Type B pancreatic cell (in vitro differentiated cells): ENCODE measurements at regions not wholly inside any gene's neighbourhood (a gene's known extent, or its start where the extent isn't known, plus 50 kb on each side); places are given as distances from the start of the nearest gene placed in this dataset.

ENCODE experiments used
- DNase-seq: peaks from one replicate; pipeline ENCODE4 v3.0.0; 2021; ENCODE audit warnings: mixed read lengths; ENCODE audit not compliant: unreplicated experiment; ENCODE audit errors: extremely low spot score
- H3K27ac Mint-ChIP-seq: 2 replicates; pipeline ENCODE4 v1.8.0; 2021; ENCODE audit warnings: mild to moderate bottlenecking, mixed read lengths
- H3K27me3 Mint-ChIP-seq: 2 replicates; pipeline ENCODE4 v1.8.0; 2021; ENCODE audit warnings: mixed read lengths
- H3K36me3 Mint-ChIP-seq: 2 replicates; pipeline ENCODE4 v1.8.0; 2021; ENCODE audit warnings: mixed read lengths
- H3K4me1 Mint-ChIP-seq: one replicate; pipeline ENCODE4 v1.8.0; 2021; ENCODE audit warnings: mixed read lengths; ENCODE audit not compliant: unreplicated experiment
- H3K4me3 Mint-ChIP-seq: 2 replicates; pipeline ENCODE4 v1.8.0; 2021; ENCODE audit warnings: mild to moderate bottlenecking, mixed read lengths
- H3K9me3 Mint-ChIP-seq: 2 replicates; pipeline ENCODE4 v1.8.0; 2021; ENCODE audit warnings: mixed read lengths
- TF ChIP-seq, protein P1 (sequence below): fragments of 200-600 bp; sonication (generic); conservative IDR thresholded peaks from 2 replicates; pipeline ENCODE4 v1.5.0; 2021; ENCODE audit warnings: antibody characterized with exemption, mild to moderate bottlenecking

DNA sequence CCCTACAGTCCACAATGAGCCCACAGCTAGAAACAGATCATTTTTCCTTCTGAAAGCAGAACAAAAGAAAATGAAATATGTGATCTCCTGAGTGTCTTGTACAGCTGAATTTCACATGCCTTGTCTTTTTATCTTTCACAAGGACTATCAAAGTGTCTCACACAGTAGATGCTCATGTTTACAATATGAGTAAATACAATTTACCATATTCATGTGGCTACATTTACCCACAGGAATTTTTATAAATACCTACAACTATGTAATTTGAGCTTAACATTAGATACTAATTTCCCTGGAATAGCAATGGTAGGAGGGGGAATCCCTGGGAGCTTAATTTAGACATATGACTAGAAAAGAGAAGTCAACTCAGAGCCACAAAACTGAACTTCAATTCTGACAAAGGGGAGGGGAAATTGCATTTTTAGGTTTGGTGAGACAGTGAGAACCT lies 186.2 kb downstream of the MACC1 start:
- Mint-ChIP-seq H3K9me3 (no peaks in the 10 kb centered on the region), H3K4me3 (no peak overlapping the region), H3K36me3 (no peaks in the 10 kb centered on the region), H3K27ac (no peak overlapping the region), H3K27me3 (no peaks in the 10 kb centered on the region), H3K4me1 (peaks cover 8% of the 10 kb centered on the region)
- DNase-seq: no peak
- TF ChIP-seq, protein P1, sequence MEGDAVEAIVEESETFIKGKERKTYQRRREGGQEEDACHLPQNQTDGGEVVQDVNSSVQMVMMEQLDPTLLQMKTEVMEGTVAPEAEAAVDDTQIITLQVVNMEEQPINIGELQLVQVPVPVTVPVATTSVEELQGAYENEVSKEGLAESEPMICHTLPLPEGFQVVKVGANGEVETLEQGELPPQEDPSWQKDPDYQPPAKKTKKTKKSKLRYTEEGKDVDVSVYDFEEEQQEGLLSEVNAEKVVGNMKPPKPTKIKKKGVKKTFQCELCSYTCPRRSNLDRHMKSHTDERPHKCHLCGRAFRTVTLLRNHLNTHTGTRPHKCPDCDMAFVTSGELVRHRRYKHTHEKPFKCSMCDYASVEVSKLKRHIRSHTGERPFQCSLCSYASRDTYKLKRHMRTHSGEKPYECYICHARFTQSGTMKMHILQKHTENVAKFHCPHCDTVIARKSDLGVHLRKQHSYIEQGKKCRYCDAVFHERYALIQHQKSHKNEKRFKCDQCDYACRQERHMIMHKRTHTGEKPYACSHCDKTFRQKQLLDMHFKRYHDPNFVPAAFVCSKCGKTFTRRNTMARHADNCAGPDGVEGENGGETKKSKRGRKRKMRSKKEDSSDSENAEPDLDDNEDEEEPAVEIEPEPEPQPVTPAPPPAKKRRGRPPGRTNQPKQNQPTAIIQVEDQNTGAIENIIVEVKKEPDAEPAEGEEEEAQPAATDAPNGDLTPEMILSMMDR: no peak

DNA sequence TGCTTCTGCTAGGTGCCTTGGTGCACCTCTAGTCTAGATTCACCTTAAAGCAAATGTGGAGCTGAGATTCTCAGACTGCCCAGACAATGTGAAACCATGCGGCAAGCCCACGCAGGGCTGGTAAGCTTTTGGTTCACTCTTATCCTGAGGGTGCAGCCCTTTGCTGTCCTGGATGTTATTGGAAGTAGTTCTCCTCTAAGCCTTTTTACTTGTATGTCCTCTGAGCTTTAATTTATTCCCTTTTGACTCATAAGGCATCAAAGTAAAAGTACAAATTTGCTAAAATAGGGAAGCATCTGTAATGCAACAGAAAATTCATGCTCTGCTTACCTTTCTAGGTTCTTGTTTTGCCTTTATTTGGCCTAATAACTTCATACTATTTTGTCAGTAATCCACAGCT lies 186.8 kb downstream of the MACC1 start:
- H3K27ac Mint-ChIP-seq: no peak overlapping the region
- H3K4me3 Mint-ChIP-seq: no peak overlapping the region
- H3K36me3 Mint-ChIP-seq: no peaks in the 10 kb centered on the region
- H3K4me1 Mint-ChIP-seq: peaks cover 8% of the 10 kb centered on the region
- H3K27me3 Mint-ChIP-seq: no peaks in the 10 kb centered on the region
- no peaks in the 10 kb centered on the region for H3K9me3 Mint-ChIP-seq
- DNase-seq: no peak
- TF ChIP-seq, protein P1: no peak

DNA sequence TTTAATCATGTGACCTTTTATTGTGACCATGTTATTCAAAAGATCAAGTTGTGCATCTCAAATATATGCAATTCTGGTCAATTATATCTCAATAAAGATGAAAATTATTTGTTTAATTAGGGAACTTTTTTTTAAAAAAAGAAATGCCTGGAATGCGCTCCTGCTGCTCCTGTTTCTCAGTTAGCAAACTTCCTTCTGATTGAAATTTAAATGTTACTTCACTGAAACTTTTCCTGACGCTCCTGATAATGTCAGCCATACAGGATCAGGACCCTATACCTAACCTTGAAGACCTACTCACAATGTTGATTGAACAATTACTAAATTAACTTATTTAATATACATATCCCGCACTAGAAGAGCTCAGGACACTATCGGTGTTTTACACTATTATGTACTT lies 190.4 kb downstream of the MACC1 start:
- TF ChIP-seq, protein P1: no peak
- no peak overlapping the region for H3K27ac Mint-ChIP-seq

DNA sequence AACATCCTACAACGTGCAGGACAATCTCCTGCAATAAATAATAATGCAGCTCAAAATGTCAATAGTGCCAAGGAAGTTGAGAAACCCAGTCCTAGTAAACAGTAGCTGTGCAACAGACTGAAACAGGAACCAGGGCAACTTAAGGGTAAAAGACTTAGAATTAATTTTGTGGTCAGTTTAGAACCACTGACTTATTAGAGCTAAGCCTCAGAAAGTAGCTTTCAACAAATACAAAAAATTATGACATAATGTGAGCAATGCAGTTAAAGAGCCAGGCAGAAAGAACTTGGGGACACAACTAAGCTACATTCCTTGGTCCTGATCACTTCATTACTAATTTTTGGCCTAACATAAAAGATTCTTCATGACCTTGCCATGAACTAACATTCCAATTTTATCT lies 195.4 kb downstream of the MACC1 start:
- Mint-ChIP-seq H3K27me3 (no peaks in the 10 kb centered on the region), H3K4me3 (no peak overlapping the region), H3K4me1 (no peaks in the 10 kb centered on the region), H3K27ac (no peak overlapping the region), H3K9me3 (no peaks in the 10 kb centered on the region), H3K36me3 (no peaks in the 10 kb centered on the region)
- no peak for DNase-seq
- TF ChIP-seq, protein P1: no peak

More for the DNA sequence above, 190.4 kb downstream of the MACC1 start:
- no peak overlapping the region for H3K4me3 Mint-ChIP-seq
- H3K36me3 Mint-ChIP-seq: no peaks in the 10 kb centered on the region
- H3K9me3 Mint-ChIP-seq: no peaks in the 10 kb centered on the region
- H3K4me1 Mint-ChIP-seq: peaks cover 8% of the 10 kb centered on the region
- no peaks in the 10 kb centered on the region for H3K27me3 Mint-ChIP-seq
- no peak for DNase-seq

DNA sequence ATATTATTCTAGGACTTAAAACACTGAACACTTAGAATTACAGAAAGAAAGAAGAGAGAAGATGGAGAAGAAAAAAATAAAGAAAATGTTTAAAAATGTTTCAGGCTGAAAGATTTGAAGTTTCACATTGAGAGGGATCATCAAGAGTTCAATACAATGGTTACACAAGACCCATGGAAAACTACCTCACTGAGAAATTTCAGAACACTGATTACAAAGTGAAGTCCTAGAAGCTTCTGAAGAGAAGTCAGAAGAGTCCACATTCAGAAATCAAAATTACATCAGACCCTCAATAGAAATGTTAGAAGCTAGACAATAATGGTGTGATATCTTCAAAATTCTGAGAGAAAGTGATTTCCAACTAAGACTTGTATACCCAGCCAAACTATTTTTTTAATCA lies 196.1 kb downstream of the MACC1 start:
- Mint-ChIP-seq H3K9me3 (no peaks in the 10 kb centered on the region), H3K27ac (no peak overlapping the region), H3K4me3 (no peak overlapping the region), H3K36me3 (no peaks in the 10 kb centered on the region), H3K27me3 (no peaks in the 10 kb centered on the region), H3K4me1 (no peaks in the 10 kb centered on the region)
- TF ChIP-seq, protein P1: no peak
- no peak for DNase-seq
